Cerebellar cortex (tissue), 1 donor: ENCODE measurements at regions not wholly inside any gene's neighbourhood (a gene's known extent, or its start where the extent isn't known, plus 50 kb on each side); places are given as distances from the start of the nearest gene placed in this dataset.
"Not testable (repeated sequence)": the region's sequence is repeated elsewhere in the genome, so short reads cannot be mapped to it uniquely, and the experiment has no call there.

Experiments
- DNase-seq: peaks from one replicate; pipeline ENCODE4 v3.0.0-alpha.2; 2015; ENCODE audit warnings: low spot score

DNA sequence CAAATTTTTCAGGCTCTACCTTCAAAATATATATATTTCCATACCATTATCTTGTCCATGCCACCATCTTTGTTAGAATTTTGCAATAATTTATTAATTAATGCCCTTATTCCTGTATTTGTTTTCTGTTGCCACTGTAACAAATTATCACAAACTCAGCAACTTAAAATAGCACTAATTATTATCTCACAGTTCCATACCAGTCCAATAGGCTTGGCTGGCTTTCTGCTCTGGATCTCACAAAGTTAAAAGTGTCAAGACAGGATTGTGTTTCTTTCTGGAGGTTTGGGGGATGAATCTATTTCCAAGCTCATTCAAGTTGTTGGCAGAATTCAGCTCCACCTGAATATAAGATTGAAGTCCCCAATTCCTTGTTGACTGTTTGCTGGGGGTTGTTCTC, 58.6 kb upstream of the SLC38A4 start:
- no peak for DNase-seq

DNA sequence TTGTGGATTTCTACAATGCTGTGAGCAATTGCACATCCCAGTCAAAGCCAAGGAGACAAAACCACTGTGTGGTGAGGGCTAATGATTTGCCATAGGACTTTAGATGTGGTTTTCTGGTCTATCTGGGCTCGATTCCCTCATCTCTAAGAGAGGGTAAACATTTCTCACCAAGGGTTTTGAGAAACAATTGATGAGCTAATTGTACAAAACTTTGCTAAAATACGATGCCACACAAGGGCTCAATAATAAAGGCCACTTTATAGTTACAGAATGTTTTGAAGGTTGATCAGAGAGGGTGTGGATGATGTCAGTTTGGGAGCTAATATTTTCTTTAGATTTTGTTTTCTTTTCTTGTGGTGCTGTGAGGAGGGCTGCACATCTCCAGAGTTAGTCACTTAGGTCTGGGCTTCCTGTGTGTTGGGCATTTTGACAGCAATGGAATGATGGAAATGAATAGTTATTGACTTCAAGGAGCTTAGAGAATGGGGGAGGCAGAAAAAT, 60.8 kb upstream of the SLC38A4 start:
- DNase-seq, result no peak

DNA sequence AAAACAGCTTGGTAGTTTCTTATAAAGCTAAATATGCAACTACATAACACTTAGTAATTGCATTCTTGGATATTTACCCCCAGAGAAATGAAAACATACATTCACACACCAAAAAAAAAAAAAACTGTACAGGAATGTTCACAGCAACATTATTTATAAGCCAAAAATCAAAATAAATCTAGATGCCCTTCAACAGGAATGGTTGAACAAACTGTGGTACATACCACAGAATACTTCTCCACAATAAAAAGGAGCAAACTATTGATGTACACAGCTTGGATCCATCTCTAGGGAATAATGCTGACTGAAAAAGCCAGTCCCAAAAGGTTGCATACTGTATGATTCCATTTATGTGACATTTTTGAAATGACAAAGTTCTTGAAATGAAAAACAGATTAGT, 62.1 kb upstream of the SLC38A4 start:
- DNase-seq, result no peak

DNA sequence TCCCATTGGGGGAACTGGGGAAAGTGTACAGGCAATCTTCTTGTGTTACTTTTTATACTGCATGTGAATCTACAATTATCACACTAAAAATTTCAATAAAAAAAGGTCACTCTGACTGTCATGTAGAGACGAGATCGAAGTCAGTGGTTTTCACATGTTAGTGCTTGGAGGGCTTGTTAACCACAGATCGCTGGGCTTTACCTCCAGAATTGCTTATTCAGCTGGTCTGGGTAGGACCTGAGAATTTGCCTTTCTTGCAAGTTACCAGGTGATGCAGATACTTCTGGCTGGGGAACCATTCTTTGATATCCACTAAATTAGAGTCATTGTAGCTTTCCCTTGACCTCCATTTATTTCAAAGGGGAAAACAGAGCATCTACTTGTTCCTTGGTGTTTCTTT, 62.8 kb upstream of the SLC38A4 start:
- no peak for DNase-seq

DNA sequence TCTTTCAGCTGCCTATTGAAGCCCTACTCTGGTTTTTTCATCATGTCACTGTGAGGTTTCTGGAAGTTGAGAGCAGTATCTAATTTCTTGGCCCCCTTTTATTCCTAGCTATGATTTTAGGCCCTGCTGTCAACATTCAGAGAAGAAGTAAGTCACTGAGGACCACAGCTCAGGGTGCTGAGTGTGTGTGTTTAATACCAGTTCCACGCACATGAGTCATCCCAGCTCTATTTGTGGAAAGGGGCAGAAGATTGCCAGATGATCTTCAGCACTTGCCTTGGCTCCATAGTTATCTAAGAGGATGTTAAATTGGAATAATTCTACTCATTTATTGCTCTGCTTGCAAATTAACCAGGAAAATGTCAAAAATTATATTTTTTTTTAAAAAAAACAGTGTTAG, 65.5 kb upstream of the SLC38A4 start:
- no peak for DNase-seq

DNA sequence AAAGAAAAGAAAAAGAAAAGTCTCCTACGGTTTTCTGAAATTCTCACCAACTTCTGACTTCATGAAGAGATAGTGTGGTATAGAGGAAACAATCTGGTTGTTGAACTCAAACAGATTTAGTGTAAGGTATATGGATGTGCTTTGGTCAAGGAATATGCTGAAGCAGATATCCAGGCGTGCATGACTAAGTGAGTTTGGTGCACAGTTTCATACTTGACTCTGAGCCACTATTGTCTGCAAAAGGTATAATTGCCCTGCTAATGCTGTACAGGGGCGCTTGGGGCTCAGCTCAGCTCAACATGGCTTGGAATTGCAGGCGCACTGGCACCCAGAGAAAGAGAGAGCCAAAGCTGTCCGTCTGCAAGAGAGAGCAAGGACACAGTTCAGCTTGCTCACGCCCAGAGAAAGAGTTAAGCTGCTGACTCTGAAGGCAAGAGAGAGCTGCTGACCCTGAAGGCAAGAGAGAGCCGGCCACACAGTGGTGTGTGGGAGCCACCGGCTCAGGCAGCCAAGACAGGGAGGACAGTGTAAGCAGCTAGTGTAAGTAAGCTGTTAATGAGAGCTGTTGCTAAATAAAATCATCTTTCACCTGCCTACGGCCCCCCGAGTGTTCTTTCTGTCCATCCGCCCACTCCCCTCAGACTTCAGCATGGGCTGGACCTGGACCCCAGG, 66.4 kb upstream of the SLC38A4 start:
- no peak for DNase-seq

DNA sequence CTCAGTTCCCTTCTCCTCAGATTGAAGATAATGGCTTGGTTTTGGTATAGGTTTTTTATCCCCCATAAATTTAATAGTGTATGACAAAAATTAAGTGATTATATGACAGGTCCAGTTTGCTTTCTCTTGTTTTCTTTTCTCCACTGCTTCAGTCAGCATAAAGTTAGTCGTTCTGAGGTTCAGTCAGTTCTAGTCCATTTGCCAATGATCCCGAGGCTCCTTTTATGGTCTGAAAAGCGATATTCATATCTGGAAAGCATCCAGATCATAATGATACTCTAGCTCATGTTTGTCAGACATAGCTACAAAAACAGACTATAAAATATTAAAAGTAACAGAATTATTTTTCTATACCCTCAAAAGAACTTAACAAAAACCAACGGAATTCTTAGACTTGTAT, 67.1 kb upstream of the SLC38A4 start:
- no peak for DNase-seq

DNA sequence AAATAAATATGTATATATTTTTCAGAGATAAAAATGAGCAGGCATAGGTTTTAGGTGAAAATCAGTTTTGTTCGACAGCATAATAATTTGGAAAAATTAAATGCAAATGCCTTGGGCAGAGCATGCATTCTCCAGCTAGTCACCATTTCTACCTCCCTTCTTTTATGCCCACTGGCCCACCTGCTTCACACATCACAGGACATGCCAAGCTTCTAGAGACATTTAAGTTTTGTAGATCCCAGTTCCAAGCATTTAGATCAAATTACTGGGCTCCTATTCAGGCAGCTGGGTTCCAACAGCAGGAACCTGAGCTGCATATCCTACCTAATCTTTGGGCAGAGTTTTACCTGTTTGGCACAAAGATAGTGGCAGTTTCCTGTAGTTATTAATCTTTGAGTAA, 67.6 kb upstream of the SLC38A4 start:
- DNase-seq, result no peak

DNA sequence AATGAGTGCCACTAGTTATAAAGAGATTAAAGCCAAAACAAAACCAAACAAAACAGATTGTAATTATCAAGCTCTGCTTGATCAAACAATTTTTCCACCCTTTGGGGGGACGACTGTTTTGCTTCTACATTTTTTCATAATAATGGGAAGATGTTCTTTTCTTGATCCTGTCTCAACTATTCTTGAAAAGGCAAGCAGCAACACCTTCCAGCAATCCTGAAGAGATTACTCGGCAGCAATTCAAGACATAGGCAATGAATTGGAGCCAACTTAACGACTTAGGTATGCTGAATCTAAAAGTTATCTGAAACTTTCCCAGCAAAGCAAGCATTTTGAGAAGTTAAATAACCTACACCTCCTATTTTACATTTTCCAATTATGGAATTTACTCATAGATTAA, 69.9 kb upstream of the SLC38A4 start:
- DNase-seq, result no peak

DNA sequence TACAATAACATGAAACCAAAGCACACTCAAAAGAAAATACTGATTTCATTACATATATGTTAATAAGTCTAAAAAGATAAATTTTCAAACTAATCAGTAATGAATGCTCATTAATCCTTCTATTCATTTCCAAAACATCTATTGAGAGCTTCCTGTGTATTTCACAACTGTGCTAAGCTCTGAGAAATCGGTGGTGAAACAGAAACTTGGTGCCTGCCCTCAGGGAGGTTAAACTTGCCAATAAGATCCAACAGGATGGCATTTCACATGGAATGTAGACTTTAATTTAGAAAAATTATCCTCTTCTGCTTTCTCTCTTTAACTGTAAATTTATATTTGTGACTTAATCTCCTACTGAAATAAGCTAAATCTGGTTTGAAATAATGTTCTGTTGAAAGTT, 70.9 kb upstream of the SLC38A4 start:
- DNase-seq, result no peak

DNA sequence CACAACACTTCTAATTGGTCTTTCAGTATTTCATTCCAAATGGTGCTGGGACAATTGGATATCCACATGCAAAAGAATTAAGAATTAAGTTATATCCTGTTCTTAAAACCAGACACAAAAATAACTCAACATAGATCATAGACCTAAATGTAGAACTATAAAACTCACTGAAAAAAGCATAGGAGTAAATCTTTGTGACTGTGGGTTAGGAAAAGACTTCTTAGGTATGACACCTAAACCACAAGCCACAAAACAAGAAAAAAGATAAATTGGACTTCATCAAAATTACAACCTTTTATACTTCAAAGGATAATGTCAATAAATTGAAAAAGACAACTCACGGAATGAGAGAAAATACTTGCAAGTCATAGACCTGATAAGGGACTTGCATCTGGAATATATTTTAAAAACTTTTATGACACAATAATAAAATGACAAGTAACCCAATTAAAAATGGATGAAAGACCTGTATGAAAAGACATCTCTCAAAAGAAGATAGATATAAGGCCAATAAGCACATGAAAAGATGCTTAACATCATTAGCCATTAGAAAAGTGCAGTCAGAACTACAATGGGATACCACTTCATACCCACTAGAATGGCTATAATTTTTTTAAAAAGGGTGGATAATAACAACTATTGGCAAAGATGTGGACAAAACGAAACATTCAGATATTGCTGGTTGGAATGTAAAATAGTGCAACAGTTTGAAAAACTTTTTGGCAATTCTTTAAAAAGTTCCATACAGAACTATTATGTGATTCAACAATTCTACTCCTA, 72.5 kb upstream of the SLC38A4 start:
- no peak for DNase-seq

DNA sequence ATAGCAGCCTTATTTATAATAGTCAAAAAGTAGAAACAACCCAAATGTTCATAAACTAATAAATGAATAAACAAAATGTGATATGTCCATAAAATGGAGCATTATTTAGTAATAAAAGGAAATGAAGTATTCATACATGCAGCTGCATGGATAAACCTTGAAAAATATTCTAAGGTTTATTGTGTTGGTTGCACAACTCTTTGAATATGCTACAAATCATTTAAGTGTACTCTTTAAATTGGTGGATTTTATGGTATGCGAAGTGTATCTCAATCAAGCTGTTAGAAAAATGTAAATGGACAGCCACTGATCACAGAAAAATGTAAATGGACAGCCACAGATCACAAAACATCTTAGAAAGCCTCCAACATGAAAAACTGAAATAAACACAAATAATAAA, 73.2 kb upstream of the SLC38A4 start:
- DNase-seq, result no peak

DNA sequence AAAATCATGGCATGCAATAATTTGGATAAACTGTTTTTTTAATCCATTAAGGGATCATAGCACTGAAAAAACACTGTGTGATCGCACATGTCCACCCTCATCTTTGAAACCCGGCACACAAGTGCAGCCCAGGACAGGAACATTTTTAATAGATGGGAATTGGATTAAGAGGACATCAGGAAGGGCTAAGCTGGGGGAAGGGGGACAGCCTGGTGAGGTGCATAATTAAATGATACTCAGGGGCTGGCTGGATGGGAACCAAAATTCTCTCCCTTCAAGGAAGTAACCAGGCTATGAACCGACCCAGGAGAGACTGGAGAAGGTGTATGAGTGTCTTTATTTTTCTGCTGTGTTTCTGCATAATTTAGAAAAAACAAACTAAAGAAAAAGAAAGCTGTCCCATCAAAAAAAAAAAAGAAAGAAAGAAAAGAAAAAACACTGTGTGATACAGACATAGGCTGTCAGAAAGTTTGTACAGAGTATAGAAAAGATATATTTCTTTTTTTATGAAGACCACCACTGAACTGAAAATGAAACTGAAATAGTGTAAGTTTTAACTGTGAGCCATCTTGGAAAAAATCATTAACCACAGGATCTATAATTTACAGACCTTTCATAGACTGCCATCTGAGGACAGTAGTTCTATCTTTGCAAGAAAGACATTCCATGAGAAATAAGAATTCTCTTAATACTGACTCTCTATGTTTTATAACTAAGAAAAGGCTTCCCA, 75.1 kb upstream of the SLC38A4 start:
- no peak for DNase-seq

DNA sequence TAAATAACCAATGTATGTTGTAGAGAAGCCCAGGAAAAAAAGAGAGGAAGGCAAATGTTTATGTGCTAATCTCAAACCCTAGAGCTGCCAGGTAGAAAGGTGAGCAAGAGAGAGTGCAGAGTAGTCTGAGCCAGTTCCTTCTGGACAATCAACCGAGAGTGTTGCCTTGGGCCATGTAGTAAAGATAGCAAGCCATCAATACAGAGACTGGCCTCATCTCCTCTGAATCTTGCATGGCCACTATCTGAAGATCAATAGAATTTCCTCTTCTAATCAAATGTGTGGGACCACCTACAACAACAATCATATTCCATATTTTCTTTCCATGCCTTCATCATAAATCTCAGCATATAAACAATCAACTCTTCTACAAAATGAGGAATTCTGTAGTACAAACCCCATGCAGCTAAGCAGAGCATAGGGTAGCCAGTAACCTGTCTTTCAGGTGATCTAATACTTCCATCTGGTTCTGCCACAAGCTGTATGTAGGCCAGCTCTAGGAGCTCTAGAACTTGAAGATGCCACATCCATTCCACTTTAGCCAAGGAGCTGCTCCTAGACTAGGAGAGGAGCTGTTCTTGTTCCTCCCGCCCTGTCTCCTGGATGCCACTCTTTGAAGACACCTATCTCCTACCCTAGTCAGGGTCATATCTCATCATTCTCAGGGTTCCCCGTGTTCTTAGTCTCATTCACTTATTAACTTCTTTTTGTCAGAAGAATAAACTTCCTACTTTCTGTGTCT, 75.8 kb upstream of the SLC38A4 start:
- DNase-seq, result no peak

DNA sequence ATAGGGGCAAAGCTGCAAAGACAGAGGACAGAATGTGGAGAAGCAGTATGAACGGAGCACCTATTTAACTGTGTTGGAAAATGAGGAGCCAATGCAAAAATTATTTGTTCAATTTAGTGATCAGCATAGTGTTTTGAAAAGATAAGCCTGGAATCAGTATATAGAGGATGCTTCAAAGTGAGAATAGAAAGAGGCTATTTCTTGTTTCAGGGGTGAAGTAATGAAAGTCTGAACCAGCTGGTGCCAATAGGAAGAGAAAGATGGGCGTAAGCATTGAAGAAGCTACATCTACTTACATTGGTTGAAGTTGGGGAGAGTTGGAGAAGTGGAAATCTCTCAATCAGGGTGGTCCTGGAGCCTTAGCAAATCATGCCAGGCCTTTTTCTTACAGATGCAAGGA, 77.3 kb upstream of the SLC38A4 start:
- no peak for DNase-seq

DNA sequence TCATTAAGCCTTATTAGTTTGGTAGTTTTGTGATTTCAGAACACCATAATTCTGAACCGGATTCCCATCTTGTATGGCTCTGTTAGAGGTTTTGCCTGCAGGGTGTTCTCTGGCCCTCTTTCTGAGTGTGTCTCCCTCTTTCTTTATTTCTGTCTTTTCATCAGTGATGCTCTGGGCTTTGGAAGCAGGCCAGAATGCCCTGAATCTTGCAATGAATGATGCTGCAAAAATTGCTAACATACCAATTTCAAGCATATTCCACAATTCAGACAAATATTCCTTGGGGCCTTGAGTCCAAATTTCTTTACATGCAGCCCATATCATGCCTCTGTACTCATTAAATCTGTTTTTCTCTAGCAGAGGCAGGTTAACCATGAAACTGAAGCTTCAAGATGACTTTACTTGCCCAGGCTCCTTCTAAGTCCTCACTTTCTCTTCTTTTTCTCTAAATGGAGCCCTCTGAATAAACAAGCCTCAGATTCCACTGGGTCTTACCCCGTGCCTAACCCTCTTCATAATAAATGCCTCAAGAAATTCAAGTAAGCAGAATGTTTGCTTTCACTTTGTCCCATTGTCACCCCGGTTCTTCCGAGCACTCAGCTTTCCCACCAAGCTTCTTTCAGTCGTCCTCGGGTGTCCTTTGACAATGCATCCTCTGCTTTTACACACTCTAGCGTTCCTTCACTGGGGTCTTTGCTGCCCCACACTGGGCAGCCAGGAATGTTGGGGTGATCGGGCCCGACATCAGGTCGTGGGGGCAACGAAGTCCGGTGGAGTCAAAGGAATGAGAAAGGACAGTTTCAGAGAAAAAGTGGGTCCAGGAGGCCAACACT, 78.8 kb upstream of the SLC38A4 start:
- no peak for DNase-seq

DNA sequence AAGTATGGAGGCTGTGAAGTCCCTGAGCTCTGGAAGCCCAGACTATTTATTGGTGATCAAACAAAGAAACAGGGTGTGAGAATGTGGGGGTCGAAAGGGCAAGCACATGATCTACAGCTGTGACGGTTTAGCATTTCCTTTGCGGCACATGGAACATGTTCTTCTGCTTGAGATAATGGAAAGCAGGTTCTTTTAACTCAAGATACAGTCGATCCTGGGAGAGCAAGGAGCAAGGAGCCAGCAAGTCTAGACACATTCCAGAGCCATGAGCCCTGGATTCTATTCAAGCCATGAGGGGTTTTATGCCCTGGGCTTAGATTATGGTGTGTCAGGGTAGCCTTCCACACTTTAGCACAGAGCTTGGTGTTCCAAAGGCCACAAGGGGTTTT, 79.4 kb upstream of the SLC38A4 start:
- not testable (repeated sequence) for DNase-seq

DNA sequence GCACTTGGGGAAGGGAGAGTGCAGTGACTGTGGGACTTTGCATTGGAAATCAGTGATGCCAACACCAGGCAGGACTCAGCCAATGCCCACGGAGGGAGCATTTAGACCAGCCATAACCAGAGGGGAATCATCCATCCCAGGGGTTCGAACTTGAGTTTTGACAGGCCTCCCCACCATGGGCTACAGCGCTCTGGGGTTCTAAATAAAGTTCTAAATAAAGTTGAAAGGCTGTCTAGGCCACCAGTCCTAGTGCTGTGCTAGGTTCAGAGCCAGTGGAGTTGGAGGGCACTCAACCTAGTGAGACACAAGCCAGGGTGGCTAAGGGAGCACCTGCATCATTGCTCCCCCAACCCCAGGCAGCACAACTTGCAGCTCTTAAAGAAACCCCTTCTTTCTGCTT, 82.0 kb upstream of the SLC38A4 start:
- DNase-seq, result no peak

DNA sequence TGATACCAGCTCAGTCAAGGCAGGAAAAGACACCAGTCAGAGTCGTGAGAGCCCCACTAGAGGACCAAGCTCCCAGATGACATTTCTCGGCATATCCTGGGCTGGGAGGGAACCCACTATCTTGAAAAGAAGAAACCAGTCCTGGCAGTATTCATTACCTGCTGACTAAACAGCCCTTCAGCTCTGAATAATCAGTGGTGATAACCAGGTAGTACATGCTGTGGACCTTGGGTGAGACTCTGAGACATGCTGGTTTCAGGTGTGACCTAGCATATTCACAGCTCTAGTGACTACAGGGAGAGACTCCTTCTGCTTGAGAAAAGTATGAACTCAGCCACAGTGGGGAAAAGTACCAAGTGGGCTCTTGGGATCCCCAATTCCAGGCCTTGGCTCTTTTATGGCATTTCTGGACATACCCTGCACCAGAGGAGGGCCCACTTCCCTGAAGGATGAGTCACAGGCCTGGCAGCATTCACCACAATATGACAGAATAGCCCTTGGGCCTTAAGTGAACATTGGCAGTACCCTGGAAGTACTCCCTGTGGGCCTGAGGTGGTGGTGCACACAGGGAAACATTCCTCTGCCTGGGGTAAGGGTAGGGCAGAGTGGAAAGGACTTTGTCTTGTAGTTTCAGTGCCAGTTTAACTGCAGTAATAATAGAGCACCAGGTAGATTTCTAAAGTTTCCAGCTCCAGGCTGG, 82.6 kb upstream of the SLC38A4 start:
- DNase-seq, result no peak

DNA sequence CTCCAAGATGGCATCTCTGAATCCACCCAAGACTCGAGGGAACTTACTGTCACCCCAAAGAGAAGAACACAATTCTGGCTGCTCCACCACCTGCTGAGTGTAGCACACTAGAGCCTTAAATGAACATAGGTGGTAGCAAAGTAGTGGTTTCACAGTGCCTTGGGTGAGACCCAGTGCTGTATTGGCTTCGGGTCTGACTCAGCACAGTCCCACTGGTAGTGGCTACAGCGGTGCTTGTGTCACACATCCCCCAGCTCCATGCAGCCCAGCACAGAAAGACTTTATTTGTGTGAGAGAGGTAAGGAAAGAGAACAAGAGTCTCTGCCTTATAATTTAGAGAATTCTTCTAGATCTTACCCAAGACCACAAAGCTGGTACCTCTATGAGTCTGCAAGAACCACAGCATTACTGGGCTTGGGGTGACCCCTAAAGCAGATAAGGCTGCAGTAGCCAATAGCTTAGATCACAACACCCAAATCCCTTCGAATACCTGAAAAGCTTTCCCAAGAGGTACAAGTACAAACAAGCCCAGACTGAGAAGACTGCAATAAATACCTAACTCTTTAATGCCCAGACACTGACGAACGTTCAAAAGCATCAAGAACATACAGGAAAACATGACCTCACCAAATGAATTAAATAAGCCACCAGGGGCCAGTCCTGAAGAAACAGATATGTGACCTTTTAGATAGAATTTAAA, 83.3 kb upstream of the SLC38A4 start:
- DNase-seq, result no peak
